ENCODE measurements at regions not wholly inside any gene's neighbourhood (a gene's known extent, or its start where the extent isn't known, plus 50 kb on each side); places are given as distances from the start of the nearest gene placed in this dataset.

- Mint-ChIP-seq H3K4me1 (no peaks in the 10 kb centered on the region), H3K4me3 (no peak overlapping the region), H3K36me3 (ENCODE audit: low read depth) (no peaks in the 10 kb centered on the region), H3K27me3 (ENCODE audit: low read depth) (peaks cover 3% of the 10 kb centered on the region), H3K9me3 (no peaks in the 10 kb centered on the region), H3K27ac (no peak overlapping the region)
- no peak for TF ChIP-seq CTCF (IDR thresholded peaks at IDR 0.05; ENCODE audit: unreplicated experiment in 3 of 3)
Measured at GRCh38 chr16:26511463-26511862, 555.3 kb upstream of the C16orf82 start.

GRCh38 chr16:26521626-26522025 is 545.1 kb upstream of the C16orf82 start:
- Mint-ChIP-seq H3K4me1 (no peaks in the 10 kb centered on the region), H3K27ac (no peak overlapping the region), H3K4me3 (no peak overlapping the region), H3K36me3 (ENCODE audit: low read depth) (no peaks in the 10 kb centered on the region), H3K9me3 (no peaks in the 10 kb centered on the region), H3K27me3 (ENCODE audit: low read depth) (peaks cover 4% of the 10 kb centered on the region)
- no peak for TF ChIP-seq CTCF (IDR thresholded peaks at IDR 0.05; ENCODE audit: unreplicated experiment in 3 of 3)

- Mint-ChIP-seq H3K9me3 (no peaks in the 10 kb centered on the region), H3K27ac (no peak overlapping the region), H3K36me3 (ENCODE audit: low read depth) (no peaks in the 10 kb centered on the region), H3K27me3 (ENCODE audit: low read depth) (peaks cover 4% of the 10 kb centered on the region), H3K4me3 (no peak overlapping the region), H3K4me1 (no peaks in the 10 kb centered on the region)
- no peak for TF ChIP-seq CTCF (IDR thresholded peaks at IDR 0.05; ENCODE audit: unreplicated experiment in 3 of 3)
Measured at GRCh38 chr16:26524281-26524680, 542.4 kb upstream of the C16orf82 start.

GRCh38 chr16:26524846-26525245 is 541.9 kb upstream of the C16orf82 start:
- no peak for TF ChIP-seq CTCF (IDR thresholded peaks at IDR 0.05; ENCODE audit: unreplicated experiment in 3 of 3)
- no peaks in the 10 kb centered on the region for H3K36me3 Mint-ChIP-seq (ENCODE audit: low read depth)
- no peak overlapping the region for H3K4me3 Mint-ChIP-seq
- H3K4me1 Mint-ChIP-seq: no peaks in the 10 kb centered on the region
- no peak overlapping the region for H3K27ac Mint-ChIP-seq
- H3K27me3 Mint-ChIP-seq (ENCODE audit: low read depth): peaks cover 4% of the 10 kb centered on the region
- H3K9me3 Mint-ChIP-seq: no peaks in the 10 kb centered on the region

GRCh38 chr16:26525856-26526255 is 540.9 kb upstream of the C16orf82 start:
- no peak overlapping the region for H3K4me3 Mint-ChIP-seq
- H3K9me3 Mint-ChIP-seq: no peaks in the 10 kb centered on the region

More at GRCh38 chr16:26525856-26526255, 540.9 kb upstream of the C16orf82 start:
- no peak for TF ChIP-seq CTCF (IDR thresholded peaks at IDR 0.05; ENCODE audit: unreplicated experiment in 3 of 3)
- Mint-ChIP-seq H3K27ac (no peak overlapping the region), H3K4me1 (no peaks in the 10 kb centered on the region), H3K27me3 (ENCODE audit: low read depth) (peaks cover 4% of the 10 kb centered on the region), H3K36me3 (ENCODE audit: low read depth) (no peaks in the 10 kb centered on the region)
